C4-2B (cell line): ENCODE measurements at regions not wholly inside any gene's neighbourhood (a gene's known extent, or its start where the extent isn't known, plus 50 kb on each side); places are given as distances from the start of the nearest gene placed in this dataset.

Source experiments
- ZFX ChIP-seq: fragments of 450-650 bp; IDR thresholded peaks from 2 replicates; pipeline ENCODE4 v1.6.1; 2017
- TF ChIP-seq, protein P1 (sequence below): fragments of 450-650 bp; conservative IDR thresholded peaks from 2 replicates; pipeline ENCODE4 v1.5.1; 2017; ENCODE audit warnings: mild to moderate bottlenecking

DNA sequence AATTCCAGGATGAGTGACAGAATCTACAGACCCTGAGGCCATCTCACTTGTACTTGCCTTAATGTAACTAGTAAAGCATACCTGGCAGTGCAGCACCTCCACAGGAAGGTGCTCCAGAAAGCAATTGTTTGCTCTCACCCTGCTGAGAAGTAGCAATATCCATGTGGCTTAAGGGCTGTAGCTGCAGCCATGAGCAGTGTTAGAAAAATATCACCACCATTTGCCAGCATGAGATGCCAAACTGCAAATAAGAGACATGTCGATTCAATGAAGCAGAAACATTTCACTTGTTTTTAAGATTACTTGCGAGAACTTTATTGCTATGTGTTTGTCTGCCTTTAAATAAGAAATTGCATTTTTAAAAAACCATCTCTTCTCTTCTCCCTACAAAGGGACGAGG is 151.5 kb downstream of the PRL start:
- TF ChIP-seq, protein P1, sequence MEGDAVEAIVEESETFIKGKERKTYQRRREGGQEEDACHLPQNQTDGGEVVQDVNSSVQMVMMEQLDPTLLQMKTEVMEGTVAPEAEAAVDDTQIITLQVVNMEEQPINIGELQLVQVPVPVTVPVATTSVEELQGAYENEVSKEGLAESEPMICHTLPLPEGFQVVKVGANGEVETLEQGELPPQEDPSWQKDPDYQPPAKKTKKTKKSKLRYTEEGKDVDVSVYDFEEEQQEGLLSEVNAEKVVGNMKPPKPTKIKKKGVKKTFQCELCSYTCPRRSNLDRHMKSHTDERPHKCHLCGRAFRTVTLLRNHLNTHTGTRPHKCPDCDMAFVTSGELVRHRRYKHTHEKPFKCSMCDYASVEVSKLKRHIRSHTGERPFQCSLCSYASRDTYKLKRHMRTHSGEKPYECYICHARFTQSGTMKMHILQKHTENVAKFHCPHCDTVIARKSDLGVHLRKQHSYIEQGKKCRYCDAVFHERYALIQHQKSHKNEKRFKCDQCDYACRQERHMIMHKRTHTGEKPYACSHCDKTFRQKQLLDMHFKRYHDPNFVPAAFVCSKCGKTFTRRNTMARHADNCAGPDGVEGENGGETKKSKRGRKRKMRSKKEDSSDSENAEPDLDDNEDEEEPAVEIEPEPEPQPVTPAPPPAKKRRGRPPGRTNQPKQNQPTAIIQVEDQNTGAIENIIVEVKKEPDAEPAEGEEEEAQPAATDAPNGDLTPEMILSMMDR, result no peak
- TF ChIP-seq ZFX, result no peak
